ENCODE measurements at regions not wholly inside any gene's neighbourhood (a gene's known extent, or its start where the extent isn't known, plus 50 kb on each side); places are given as distances from the start of the nearest gene placed in this dataset.

- TF ChIP-seq SMC3 (IDR thresholded peaks at IDR 0.05) (no peak), REST (IDR thresholded peaks at IDR 0.05) (no peak), CHD2 (IDR thresholded peaks at IDR 0.05; ENCODE audit: low read length, partially characterized antibody) (no peak), CTCF (IDR thresholded peaks at IDR 0.05) (no peak), ZFP36 (IDR thresholded peaks at IDR 0.05; ENCODE audit: borderline replicate concordance, partially characterized antibody) (no peak), MAX (IDR thresholded peaks at IDR 0.05) (no peak), MYC (IDR thresholded peaks at IDR 0.05; ENCODE audit: borderline replicate concordance, low read length) (no peak), MAFK (IDR thresholded peaks at IDR 0.05; ENCODE audit: partially characterized antibody) (no peak), E2F6 (IDR thresholded peaks at IDR 0.05; ENCODE audit: borderline replicate concordance, low read depth) (no peak), RAD21 (conservative IDR thresholded peaks at IDR 0.05 in 1 of 2, IDR thresholded peaks at IDR 0.05 in 1 of 2) (no peak), CEBPB (IDR thresholded peaks at IDR 0.05) (no peak), EP300 (IDR thresholded peaks at IDR 0.05) (no peak), USF2 (IDR thresholded peaks at IDR 0.05) (no peak), ZNF302 (CRISPR knock-in tag; IDR thresholded peaks at IDR 0.05) (no peak)
Observed at GRCh38 chr4:33025236-33025635, 2305.1 kb downstream of the PCDH7 start.
